Neural progenitor cell (in vitro differentiated cells): ENCODE measurements at regions not wholly inside any gene's neighbourhood (a gene's known extent, or its start where the extent isn't known, plus 50 kb on each side); places are given as distances from the start of the nearest gene placed in this dataset.

Experiments used
- DNase-seq: peaks from one replicate; pipeline ENCODE4 v3.0.0-alpha.2; 2016; ENCODE audit warnings: low spot score
- H2AFZ ChIP-seq: fragments of 200-600 bp; sonication (generic); replicated peaks from 2 replicates; pipeline ENCODE4 v1.6.1; 2016; ENCODE audit warnings: antibody characterized with exemption
- H3F3A ChIP-seq: fragments of 200-600 bp; sonication (generic); 2 replicates; pipeline ENCODE4 v1.6.1; 2016; ENCODE audit warnings: antibody characterized with exemption, low read depth
- H3K27ac ChIP-seq: fragments of 200-600 bp; sonication (generic); 2 replicates; pipeline ENCODE4 v1.5.1; 2016; ENCODE audit warnings: mild to moderate bottlenecking
- H3K27me3 ChIP-seq: fragments of 200-600 bp; sonication (generic); 2 replicates; pipeline ENCODE4 v1.6.1; 2016; ENCODE audit warnings: mild to moderate bottlenecking, moderate library complexity
- H3K36me3 ChIP-seq: fragments of 200-600 bp; sonication (generic); 2 replicates; pipeline ENCODE4 v1.5.1; 2016
- H3K4me1 ChIP-seq: fragments of 200-600 bp; sonication (generic); 2 replicates; pipeline ENCODE4 v1.6.1; 2016; ENCODE audit warnings: mixed run types
- H3K4me2 ChIP-seq: fragments of 200-600 bp; sonication (generic); 2 replicates; pipeline ENCODE4 v1.6.1; 2016
- H3K4me3 ChIP-seq: fragments of 200-600 bp; sonication (generic); 2 replicates; pipeline ENCODE4 v1.5.1; 2016
- H3K79me2 ChIP-seq: fragments of 200-600 bp; sonication (generic); 2 replicates; pipeline ENCODE4 v1.6.1; 2016; ENCODE audit warnings: low read depth
- H3K9ac ChIP-seq: fragments of 200-600 bp; sonication (generic); 2 replicates; pipeline ENCODE4 v1.6.1; 2016
- H3K9me3 ChIP-seq: fragments of 200-600 bp; sonication (generic); 2 replicates; pipeline ENCODE4 v1.5.1; 2016; ENCODE audit warnings: low read depth
- H4K20me1 ChIP-seq: fragments of 200-600 bp; sonication (generic); 2 replicates; pipeline ENCODE4 v1.6.1; 2016; ENCODE audit warnings: low read depth
- H3K27ac Mint-ChIP-seq: 3 replicates; pipeline ENCODE4 v1.8.0; 2021; ENCODE audit warnings: mixed read lengths
- H3K27me3 Mint-ChIP-seq: 2 replicates; pipeline ENCODE4 v1.8.0; 2022; ENCODE audit warnings: low read depth, mild to moderate bottlenecking, inconsistent platforms, moderate library complexity, mixed read lengths; ENCODE audit not compliant: insufficient read depth
- H3K36me3 Mint-ChIP-seq: 3 replicates; pipeline ENCODE4 v1.8.0; 2021; ENCODE audit warnings: mixed read lengths
- H3K4me1 Mint-ChIP-seq: 3 replicates; pipeline ENCODE4 v1.8.0; 2021; ENCODE audit warnings: mixed read lengths
- H3K4me3 Mint-ChIP-seq: 3 replicates; pipeline ENCODE4 v1.8.0; 2021; ENCODE audit warnings: mild to moderate bottlenecking, moderate library complexity, mixed read lengths
- H3K9me3 Mint-ChIP-seq: 3 replicates; pipeline ENCODE4 v1.8.0; 2020; ENCODE audit warnings: mixed read lengths
- EZH2 ChIP-seq: fragments of 200-600 bp; sonication (generic); IDR thresholded peaks from 2 replicates; pipeline ENCODE4 v1.6.1; 2017; ENCODE audit warnings: antibody characterized with exemption, mild to moderate bottlenecking, moderate library complexity
- EZH2phosphoT487 ChIP-seq: fragments of 200-600 bp; sonication (generic); IDR thresholded peaks from 2 replicates; pipeline ENCODE4 v1.6.1; 2017; ENCODE audit warnings: antibody characterized with exemption
- TF ChIP-seq, protein P1 (sequence below): fragments of 200-600 bp; sonication (generic); IDR thresholded peaks from 2 replicates; pipeline ENCODE4 v1.5.1; 2017; ENCODE audit warnings: antibody characterized with exemption, mild to moderate bottlenecking

GRCh38 chr7:53521638-53522184 is 486.3 kb downstream of the POM121L12 start:
- no peak overlapping the region for H3K27ac ChIP-seq
- H4K20me1 ChIP-seq: no peaks in the 10 kb centered on the region
- TF ChIP-seq, protein P1, sequence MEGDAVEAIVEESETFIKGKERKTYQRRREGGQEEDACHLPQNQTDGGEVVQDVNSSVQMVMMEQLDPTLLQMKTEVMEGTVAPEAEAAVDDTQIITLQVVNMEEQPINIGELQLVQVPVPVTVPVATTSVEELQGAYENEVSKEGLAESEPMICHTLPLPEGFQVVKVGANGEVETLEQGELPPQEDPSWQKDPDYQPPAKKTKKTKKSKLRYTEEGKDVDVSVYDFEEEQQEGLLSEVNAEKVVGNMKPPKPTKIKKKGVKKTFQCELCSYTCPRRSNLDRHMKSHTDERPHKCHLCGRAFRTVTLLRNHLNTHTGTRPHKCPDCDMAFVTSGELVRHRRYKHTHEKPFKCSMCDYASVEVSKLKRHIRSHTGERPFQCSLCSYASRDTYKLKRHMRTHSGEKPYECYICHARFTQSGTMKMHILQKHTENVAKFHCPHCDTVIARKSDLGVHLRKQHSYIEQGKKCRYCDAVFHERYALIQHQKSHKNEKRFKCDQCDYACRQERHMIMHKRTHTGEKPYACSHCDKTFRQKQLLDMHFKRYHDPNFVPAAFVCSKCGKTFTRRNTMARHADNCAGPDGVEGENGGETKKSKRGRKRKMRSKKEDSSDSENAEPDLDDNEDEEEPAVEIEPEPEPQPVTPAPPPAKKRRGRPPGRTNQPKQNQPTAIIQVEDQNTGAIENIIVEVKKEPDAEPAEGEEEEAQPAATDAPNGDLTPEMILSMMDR: no peak
- TF ChIP-seq EZH2 (no peak), EZH2phosphoT487 (no peak)
- no peaks in the 10 kb centered on the region for H3F3A ChIP-seq
- Mint-ChIP-seq H3K4me1 (no peaks in the 10 kb centered on the region), H3K36me3 (no peaks in the 10 kb centered on the region), H3K4me3 (no peak overlapping the region), H3K9me3 (no peaks in the 10 kb centered on the region), H3K27me3 (no peaks in the 10 kb centered on the region), H3K27ac (no peak overlapping the region)
- no peaks in the 10 kb centered on the region for H3K9me3 ChIP-seq
- no peak overlapping the region for H3K4me3 ChIP-seq
- H3K79me2 ChIP-seq: no peaks in the 10 kb centered on the region
- no peak overlapping the region for H2AFZ ChIP-seq
- H3K27me3 ChIP-seq: no peaks in the 10 kb centered on the region
- H3K9ac ChIP-seq: no peak overlapping the region
- no peaks in the 10 kb centered on the region for H3K36me3 ChIP-seq
- DNase-seq: no peak
- no peaks in the 10 kb centered on the region for H3K4me1 ChIP-seq
- no peak overlapping the region for H3K4me2 ChIP-seq

DNA sequence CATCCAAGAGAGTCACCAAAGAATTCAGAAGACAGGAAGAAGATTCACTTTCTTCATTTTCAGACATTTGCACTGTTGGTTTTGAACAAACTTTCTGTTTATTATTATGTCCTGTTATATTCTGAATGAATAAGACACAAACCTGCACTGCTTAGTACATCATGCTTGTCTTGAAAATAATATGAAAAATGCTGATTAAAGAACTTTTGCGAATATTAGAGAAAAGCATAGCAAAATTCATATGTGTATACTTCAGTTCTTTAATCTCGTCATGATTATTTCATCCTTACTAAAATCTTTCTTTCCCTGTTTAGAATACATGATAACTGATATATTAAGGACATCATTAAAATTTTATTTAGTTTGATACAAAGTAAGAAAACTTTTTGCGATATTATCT is 504.1 kb downstream of the POM121L12 start:
- Histone ChIP-seq H2AFZ (no peak overlapping the region), H3K36me3 (no peaks in the 10 kb centered on the region), H3K4me1 (no peaks in the 10 kb centered on the region), H3K4me3 (no peak overlapping the region), H3K4me2 (no peak overlapping the region), H3K79me2 (no peaks in the 10 kb centered on the region), H3F3A (no peaks in the 10 kb centered on the region), H3K9ac (no peak overlapping the region), H3K27me3 (no peaks in the 10 kb centered on the region), H4K20me1 (no peaks in the 10 kb centered on the region), H3K27ac (no peak overlapping the region), H3K9me3 (no peaks in the 10 kb centered on the region)
- DNase-seq: no peak
- Mint-ChIP-seq H3K27me3 (no peaks in the 10 kb centered on the region), H3K36me3 (no peaks in the 10 kb centered on the region), H3K27ac (no peak overlapping the region), H3K9me3 (no peaks in the 10 kb centered on the region), H3K4me3 (no peak overlapping the region), H3K4me1 (no peaks in the 10 kb centered on the region)
- TF ChIP-seq, protein P1: no peak
- no peak for TF ChIP-seq EZH2
- TF ChIP-seq EZH2phosphoT487: no peak

- no peak overlapping the region for H3K4me2 ChIP-seq
- H3K9me3 ChIP-seq: no peaks in the 10 kb centered on the region
- H3K79me2 ChIP-seq: no peaks in the 10 kb centered on the region
- no peak overlapping the region for H3K9ac ChIP-seq
- Mint-ChIP-seq H3K27ac (no peak overlapping the region), H3K36me3 (no peaks in the 10 kb centered on the region), H3K9me3 (no peaks in the 10 kb centered on the region), H3K4me1 (no peaks in the 10 kb centered on the region), H3K27me3 (no peaks in the 10 kb centered on the region), H3K4me3 (no peak overlapping the region)
- no peaks in the 10 kb centered on the region for H3K36me3 ChIP-seq
- TF ChIP-seq EZH2phosphoT487: no peak
- TF ChIP-seq, protein P1: no peak
- TF ChIP-seq EZH2: no peak
- no peak for DNase-seq
- H3K4me3 ChIP-seq: no peak overlapping the region
- H4K20me1 ChIP-seq: no peaks in the 10 kb centered on the region
- H3K27me3 ChIP-seq: no peaks in the 10 kb centered on the region
- H2AFZ ChIP-seq: no peak overlapping the region
- no peaks in the 10 kb centered on the region for H3F3A ChIP-seq
- H3K27ac ChIP-seq: no peak overlapping the region
- H3K4me1 ChIP-seq: no peaks in the 10 kb centered on the region
These were observed 506.0 kb downstream of the POM121L12 start for GRCh38 chr7:53541475-53541874.
